Astrocyte (in vitro differentiated cells and primary cell): ENCODE measurements at regions not wholly inside any gene's neighbourhood (a gene's known extent, or its start where the extent isn't known, plus 50 kb on each side); places are given as distances from the start of the nearest gene placed in this dataset.

Experiments
- EZH2 ChIP-seq: IDR thresholded peaks from 2 replicates; pipeline ENCODE4 v1.6.1; 2012; ENCODE audit warnings: mild to moderate bottlenecking, low read length, inconsistent platforms; ENCODE audit not compliant: insufficient read depth
- TF ChIP-seq, protein P1 (sequence below): IDR thresholded peaks from 2 replicates; pipeline ENCODE4 v1.5.1; 2011; ENCODE audit warnings: low read depth, mild to moderate bottlenecking, inconsistent platforms, low read length, moderate library complexity; ENCODE audit not compliant: insufficient read depth

DNA sequence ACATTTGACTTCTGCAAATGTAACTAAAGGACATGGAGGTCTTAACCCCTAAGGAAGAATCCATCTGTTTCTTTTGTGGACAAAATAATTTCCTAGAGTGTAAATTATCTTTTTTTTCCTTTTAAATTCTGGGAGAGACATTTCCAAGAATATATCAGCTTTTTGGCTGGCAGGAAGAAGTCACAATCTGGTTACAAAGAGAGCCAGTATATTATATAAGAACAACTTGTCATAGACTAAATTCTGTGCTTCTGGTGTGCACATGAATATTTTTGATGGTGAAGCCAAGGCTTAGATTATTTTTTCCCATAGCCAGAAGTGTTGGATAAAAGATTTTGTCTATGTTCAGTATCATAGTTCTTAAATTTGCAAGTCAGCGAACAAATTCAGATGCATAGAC is 500.6 kb downstream of the XIRP2 start:
- TF ChIP-seq, protein P1, sequence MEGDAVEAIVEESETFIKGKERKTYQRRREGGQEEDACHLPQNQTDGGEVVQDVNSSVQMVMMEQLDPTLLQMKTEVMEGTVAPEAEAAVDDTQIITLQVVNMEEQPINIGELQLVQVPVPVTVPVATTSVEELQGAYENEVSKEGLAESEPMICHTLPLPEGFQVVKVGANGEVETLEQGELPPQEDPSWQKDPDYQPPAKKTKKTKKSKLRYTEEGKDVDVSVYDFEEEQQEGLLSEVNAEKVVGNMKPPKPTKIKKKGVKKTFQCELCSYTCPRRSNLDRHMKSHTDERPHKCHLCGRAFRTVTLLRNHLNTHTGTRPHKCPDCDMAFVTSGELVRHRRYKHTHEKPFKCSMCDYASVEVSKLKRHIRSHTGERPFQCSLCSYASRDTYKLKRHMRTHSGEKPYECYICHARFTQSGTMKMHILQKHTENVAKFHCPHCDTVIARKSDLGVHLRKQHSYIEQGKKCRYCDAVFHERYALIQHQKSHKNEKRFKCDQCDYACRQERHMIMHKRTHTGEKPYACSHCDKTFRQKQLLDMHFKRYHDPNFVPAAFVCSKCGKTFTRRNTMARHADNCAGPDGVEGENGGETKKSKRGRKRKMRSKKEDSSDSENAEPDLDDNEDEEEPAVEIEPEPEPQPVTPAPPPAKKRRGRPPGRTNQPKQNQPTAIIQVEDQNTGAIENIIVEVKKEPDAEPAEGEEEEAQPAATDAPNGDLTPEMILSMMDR, result no peak
- no peak for TF ChIP-seq EZH2
